Hippocampal formation (tissue), 2 donors: ENCODE measurements at regions not wholly inside any gene's neighbourhood (a gene's known extent, or its start where the extent isn't known, plus 50 kb on each side); places are given as distances from the start of the nearest gene placed in this dataset.

Experiments
- DNase-seq, 2 donors: peaks; one replicate each; lab custom pipeline; 2025; lab: John Stamatoyannopoulos, UW

DNA sequence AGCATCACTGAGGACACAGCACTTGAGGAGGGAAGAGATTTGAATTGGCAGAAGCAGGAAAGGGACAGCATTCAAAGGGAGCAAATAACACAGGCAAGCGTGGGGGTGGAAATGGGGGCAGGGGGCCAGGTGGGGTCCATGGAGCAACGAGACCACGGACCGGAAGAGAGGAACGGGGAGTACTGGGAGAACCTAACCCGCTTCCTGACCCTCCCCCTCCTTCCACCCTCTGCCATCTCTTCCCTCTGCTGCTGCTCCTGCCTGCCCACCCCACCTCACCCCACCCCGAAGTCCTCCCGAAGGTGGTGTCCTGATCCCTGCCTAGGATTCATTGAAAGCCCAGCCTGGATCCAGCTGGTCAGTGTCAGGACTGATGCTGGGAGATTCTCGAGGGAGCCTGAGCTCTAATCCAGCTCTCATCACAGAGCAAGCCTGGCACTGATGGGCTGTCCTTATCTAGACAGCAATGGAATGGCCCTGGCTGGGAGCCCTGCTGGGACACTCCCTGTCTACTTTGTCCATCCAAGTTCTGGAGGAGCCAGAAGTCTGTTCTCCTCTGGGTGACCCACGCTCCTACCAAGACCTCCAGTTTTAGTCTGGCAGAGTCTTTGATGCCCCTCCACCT is 105.0 kb downstream of the TRIM29 start:
- no peak for DNase-seq

DNA sequence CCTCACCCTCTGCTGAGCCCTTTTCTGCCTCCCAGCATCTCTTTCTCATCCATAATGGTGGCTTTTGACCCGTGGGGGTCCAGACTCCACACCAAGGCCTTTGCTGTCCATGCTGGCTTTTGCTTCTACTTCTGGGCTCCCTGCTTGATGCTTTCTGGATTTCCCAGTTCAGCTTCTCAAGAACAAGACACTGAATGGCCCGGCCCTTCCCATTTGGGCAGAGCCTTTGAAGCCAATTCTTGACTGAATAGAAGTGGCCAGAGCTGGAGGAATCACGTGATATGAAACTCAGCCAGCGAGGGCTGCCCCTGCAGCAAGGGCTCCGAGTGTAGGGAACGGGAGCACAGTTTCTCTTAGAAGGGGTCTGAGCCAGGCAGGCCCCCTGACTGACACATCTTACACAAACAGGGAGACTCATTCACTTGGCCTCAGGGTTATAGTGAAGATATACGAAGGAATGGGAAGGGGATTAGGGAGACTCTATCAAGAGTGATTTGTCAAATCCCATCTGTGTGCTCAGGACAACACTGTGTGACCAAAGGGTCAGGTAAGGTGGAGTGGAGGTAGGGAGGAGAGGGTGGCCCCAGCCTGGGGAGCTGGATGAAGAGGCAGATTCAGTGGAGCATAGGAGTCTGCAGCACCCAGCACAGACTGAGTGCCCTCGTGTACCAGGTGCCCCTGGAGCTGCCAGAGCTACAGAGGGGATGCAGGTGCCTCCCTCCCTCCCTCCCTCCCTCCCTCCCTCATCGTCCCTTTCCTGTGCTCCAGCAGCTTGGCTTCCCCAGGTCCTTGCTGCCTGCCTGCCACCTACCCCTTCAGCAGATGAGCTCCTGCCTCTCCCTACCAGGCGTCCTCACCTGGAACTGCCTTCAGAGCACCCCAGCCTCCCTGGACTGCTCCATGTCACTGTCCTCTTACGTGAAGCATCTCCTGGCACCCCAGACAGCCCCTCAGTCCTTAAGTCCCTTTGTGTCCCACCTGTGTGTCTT is 106.0 kb downstream of the TRIM29 start:
- DNase-seq, result peak; percentile 22 to 51

DNA sequence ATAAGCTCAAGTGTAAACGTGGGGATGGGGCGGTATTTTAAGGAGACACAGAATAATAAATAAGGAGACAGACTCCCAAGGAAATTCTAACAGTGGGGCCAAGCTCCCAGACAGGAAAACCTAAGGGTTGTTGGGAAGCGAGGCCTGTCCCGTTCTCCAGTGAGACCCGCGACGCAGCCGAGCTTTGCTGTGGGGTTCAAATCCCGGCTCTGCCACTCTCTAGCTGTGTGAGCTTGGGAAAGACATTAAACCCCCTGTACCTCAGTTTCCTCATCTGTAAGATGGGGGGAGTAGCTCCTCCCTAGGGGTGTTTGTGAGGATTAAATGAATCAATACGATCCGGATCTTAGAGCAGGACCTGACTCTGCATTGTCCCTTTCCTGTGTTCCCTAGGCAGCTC is 106.8 kb downstream of the TRIM29 start:
- DNase-seq, result no peak

DNA sequence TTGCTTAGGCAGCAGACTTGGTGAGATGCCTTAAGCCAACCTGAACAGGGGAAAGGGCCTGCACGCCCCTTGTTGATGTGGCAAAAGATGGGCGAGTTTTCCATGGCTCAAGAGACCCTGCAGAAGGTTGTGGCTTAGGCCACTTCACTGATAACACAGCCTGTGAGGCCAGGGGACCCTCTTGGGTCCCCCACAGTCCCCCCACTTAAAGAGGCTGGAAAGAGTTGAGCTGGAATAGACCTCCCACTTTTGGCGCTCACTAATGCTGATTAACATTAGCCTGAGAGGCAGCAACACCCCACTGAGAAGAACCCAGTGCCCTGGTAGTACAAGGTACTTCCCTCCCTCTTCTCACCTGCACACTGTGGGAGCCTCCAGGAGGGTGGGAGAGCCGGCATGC is 107.5 kb downstream of the TRIM29 start:
- no peak for DNase-seq

DNA sequence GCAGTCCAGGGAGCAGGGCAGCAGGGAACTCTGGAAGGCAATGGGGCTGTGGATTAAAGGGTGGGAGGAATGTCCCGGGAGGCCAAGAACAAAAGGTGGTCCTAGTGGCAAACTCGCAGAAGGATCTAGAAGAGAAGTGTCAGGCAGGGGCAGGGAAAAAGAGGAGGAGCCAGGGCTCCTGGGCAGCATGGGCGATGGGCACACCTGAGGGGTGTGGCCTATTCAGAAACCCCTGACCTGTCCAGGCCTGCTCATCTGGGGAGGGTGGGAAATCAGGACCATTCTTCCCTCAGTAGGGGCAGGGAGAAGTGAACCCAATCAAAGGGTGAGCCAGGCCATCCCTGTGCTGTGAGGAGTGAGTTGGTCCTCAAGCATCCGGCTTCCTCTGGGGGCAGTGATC is 108.6 kb downstream of the TRIM29 start:
- no peak for DNase-seq

DNA sequence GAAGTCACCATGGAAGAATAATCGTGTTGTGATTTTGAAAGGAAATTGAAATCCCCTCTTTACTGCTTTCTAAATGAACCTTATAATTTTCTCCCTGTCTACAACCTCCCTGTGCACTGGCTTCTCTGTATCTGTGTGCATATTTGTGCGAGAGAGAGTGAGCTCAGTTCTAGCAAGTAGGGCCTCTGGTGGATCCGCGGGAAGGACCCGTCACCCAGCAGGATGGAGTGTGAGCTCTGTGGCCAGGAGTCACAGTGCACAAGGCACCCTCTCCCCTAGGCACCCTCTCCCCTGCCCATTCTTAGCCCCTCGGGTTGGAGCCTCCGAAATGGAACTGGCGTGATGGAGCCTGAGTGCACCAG is 109.0 kb downstream of the TRIM29 start:
- DNase-seq, result no peak

DNA sequence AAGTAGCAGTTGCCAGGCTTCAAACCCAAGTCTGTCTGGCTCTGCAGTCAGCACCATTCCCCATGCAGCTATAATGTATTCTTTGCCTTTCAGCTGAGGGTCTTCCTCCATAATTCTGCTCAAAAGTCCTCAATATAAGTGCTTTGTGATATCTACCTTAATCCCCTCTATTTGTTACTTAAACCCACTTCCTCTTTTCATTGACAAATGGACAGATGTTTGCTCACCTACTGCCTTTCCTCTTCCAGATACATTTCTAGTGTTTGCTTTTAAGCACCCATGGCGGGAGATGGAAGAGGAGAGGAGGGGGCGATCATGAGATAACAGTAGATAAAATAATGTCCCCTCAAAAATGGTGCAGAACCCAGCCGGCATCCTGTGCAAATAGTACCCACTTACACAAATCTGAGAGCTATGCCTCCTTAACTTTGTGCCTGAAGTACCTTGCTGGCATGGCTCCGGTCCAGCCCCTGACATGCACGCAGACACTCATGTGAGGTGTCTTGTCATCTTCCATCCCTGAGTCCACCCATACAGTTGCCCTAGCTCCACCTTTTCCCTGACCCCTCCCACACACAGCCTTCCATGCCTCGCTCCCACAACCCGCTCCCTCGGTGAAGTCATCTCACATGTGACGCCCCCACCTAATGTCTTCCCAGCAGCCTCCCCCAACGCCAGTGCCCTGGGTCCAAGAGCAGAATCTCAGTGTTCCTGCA is 109.6 kb downstream of the TRIM29 start:
- DNase-seq, result no peak

DNA sequence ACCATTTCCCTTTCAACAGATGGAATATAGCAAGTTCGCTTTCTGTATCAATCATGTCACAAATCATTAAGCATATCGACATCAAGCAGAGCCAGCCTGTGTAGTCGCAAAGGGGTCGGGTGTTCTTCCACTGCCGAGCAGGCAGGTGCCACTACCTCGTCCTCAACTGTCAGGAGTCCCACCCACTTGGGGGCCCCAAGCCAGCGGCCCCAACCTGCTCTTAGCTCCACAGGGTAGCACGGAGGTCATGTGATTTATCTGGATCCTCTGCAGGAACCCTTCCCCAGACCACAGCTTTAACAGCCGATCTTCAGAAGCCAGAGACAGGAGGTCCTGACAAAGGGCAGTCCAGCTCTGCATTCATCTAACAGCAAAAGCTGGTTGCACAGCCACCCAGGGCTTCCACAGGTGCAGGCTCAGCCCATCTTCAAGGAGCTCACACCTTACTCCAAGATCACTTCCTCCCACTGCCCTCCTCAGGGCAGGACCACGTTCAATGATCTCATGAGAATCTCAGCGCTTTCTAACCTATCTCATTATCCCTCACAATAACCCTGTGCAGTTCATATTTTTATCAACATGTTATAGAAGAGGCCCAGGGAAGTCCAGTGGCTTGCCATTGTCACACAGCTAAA is 110.2 kb downstream of the TRIM29 start:
- DNase-seq, result no peak

DNA sequence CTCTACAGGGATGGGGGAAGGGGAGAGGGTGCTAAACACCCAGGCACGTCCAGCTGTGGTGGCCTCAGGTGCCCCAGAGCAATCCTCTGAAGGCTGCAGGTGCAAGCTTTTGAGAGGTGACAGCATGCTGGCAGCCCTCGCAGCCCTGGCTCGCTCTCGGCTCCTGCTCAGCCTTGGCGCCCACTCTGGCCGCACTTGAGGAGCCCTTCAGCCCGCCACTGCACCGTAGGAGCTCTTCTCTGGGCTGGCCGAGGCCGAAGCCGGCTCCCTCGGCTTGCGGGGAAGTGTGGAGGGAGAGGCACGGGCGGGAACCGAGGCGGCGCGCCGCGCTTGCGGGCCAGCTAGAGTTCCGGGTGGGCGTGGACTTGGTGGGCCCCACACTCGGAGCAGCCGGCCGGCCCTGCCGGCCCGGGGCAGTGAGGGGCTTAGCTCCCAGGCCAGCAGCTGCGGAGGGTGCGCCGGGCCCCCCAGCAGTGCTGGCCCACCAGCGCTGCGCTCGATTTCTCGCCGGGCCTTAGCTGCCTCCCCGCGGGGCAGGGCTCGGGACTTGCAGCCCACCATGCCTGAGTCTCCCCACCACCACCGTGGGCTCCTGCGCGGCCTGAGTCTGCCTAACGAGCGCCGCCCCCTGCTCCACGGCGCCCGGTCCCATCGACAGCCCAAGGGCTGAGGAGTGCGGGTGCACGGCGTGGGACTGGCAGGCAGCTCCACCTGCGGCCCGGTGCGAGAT is 112.1 kb downstream of the TRIM29 start:
- DNase-seq, result no peak

DNA sequence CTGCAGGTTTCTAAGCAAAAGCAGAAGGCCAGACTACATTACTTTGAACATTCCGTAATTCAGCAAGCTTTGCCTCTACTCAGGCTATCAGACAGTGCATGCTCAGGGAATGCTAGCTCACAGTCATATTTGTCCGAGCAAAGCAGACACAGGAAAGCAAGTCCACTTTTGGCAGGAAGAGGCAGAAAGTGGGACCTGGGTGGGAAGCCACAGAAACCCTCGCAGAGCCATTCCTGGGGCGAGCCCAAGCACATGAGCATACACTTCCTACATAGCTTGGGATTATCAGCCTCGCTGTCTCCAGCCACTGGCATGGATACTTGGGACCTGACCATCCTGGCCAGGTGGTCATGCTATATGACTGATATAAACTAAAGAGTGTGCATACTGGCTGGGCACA is 113.3 kb downstream of the TRIM29 start:
- DNase-seq, result no peak

DNA sequence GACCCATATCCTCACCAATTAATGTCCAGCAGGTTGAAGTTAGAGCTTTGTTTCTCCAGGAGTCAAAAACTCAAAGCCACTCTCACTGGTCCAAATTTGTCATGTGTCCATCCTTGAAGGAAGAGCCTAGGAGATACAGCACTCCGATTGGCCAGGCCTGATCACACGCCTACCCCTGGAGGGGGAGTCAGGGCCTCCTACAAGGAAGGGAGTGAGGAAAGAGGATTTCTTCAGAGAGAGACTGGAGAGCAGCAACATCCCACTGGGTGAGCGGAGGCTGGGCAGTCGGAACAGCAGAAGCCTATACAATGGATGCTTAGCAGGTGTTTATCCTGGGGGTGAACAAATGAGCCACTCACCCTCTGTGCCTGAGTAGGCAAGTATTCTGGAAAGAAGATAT is 113.9 kb downstream of the TRIM29 start:
- DNase-seq, result no peak

DNA sequence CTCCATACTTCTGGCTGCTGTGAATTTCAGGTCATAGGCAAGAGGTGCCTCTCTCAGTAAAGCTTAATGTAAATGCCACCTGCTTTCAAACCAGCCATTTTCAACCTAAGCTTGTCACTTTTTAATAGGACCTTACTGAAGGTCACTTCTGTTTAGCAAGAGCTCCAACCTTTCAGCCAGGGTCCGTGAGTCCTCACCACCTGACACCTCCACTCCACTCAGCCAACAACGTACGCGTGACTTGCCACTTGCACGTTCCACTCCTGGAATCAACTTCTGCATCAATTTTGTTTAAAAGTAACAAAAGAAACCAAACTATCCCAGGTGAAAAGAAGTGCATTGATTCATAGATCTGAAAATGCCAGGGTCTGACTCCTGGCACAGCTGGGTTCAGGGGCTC is 114.4 kb downstream of the TRIM29 start:
- DNase-seq, result no peak

DNA sequence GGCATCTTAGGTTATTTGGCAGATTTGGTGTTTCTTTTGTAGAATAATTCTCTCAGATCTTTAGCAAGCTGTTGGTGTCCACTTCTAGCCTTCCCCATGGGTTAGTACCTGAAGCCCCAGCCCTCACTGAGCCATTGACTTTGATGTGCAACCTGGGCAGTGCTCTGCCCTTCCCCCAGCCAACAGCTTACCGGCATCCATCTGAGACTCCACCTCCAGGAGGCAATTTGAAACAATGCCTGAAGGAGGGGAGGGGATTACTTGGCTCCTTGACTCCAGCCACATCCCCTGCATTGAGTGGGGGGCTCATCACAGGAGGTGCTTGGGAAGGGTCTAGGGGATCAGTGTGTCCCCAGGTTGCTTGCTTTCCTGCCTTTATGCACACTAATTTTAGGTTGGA is 114.8 kb downstream of the TRIM29 start:
- no peak for DNase-seq

DNA sequence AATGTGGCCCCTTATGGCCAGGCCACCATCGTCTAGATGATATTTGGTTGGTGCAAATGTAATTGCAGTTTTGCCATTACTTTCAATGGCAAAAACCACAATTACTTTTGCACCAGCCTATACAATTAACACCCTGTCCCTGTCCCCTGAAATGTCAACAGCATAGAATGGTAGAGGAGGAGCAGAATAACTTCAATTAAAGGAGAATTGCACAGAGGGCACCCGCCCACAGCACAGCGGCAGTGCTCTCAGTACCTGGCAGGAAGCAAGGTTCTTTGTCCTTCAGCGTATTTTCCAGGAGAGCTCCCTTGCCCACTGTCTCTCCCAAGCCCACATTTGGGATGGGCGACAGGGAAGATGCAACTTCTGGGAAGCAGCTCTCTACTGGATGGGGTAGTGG is 115.3 kb downstream of the TRIM29 start:
- no peak for DNase-seq

DNA sequence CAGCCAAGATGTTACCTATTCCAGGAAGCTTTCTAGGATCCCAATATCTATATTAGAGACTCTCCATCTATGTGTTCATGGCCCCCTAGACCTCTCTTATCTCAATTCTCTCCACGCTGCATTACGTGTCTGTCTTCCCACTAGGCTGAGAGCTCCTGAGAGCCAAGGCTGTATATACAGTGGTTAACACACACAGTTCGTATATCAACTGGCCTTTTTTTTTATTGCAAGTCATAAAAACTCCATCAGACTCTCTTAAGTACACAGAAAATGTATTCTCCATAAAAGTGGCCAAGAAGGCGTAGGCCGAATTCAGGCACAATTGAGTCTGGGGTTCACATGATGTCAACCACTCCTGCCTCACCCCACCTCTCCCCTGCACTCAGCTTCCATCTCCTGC is 115.9 kb downstream of the TRIM29 start:
- no peak for DNase-seq

DNA sequence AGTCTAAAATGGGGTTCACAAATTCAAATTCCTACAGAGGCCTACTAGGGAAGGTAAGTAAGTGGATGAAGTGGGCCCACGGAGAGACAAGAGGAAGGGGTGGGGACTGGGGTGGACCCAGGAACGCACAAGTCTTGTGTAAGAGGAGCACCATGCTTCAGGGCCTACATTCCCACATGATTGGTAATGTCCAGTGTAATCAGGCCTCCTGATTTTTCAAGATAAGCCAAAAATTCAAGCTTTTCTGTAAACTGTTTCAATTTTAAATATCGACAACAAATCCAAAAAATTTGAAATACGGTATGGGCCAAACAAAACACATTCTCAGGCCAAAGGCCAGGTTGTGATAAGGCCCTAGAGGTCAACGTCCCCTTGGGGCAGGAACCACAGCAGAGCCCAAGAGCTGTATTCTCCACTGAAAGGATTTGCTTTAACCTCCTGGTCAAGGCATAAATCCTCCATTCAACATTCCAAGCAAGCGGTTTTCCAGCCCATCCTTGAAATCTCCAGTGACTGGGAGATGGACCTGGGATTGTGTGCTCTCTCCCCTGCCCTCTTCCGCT is 116.4 kb downstream of the TRIM29 start:
- no peak for DNase-seq

DNA sequence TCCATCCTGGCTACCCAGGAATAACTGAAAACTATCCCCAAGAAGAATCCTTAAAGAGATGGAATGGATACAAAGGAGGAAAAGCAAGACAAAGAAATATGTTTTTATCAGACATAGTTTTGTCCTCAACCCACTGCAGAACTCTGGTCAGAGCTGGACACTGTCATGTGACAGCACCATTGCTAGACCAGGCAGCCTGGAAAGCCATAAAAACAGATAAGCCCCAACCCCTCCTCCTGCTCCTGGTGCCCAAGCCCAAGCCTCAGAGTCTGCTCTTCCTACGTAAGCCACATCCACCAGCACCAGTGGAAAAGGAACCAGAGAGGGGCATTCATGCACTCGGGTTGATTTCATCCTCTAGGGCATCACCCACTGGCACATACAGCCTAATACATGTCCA is 116.9 kb downstream of the TRIM29 start:
- no peak for DNase-seq

DNA sequence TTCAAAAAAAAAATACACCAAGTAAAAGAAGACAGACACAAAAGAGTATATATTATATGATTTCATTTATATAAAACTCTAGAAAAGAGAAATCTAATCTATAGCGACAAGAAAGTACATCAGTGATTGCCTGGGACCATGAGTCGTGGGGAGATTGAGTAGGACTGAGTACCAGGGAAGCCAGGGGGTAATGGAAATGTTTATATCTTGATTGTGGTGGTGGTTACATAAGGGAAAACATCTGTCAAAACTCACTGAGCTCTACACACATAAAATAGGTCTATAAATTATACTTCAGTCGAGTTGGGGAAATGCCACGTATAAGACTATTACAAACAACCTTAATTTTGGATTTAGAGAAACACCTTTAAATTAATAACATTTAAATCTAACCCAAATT is 117.4 kb downstream of the TRIM29 start:
- DNase-seq, result no peak

DNA sequence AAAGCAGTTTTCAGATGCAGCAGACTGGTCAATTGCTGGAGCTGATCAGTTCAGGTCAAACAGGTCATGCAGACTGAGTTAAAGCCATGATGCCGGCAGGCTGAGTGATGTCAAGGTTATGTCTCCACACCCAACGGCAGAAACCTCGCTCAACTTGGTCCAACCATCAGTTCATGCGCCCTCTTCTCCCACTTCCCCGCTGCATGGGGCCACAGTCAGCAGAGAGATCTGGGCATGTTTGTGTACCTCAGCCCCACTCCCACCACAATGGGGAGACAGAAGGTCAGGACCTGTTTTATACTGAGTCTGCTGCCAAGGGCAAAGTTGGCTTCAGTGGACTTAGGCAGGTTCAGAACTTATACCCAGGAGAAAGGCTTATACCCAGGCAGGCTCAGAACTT is 118.7 kb downstream of the TRIM29 start:
- no peak for DNase-seq

DNA sequence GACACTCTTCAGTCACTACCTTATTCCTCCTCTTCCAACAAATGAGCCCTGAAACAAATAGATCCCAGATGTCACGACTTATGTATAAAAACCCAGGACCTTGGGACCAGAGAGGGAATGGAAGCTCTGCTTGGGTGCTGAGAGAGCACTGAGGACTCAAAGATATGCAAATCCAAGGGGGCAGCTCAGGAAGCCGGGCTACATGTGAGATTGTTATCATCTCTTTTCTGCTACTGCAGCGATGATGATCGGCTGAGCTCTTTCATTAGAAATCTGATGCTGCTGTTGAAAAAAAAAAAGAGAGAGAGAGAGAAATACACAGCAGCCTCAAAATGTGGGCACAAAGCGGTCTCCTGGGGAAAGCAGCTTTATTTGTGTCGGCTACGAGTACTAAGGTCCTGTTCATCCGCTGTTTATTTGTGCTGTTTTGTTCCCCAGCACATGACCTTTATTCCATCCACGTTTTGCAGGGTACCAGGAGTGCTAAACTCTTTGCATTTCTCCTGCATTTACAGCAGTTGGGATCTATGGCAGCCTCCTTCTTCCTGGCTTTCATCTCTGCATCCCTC is 120.2 kb downstream of the TRIM29 start:
- no peak for DNase-seq
